Liver (tissue), 8 donors: ENCODE measurements at regions not wholly inside any gene's neighbourhood (a gene's known extent, or its start where the extent isn't known, plus 50 kb on each side); places are given as distances from the start of the nearest gene placed in this dataset.

Experiments used
- DNase-seq: peaks from one replicate; pipeline ENCODE4 v3.0.0-alpha.2; 2017; ENCODE audit warnings: low spot score
- H3K27ac ChIP-seq, 2 donors: one replicate each; pipeline ENCODE4 v1.7.0; 2013; ENCODE audit warnings: inconsistent platforms in 2 of 2, low read length in 2 of 2, control low read depth in 1 of 2, low read depth in 1 of 2, mild to moderate bottlenecking in 1 of 2
- H3K27me3 ChIP-seq, 4 donors: one replicate each; pipeline versions ENCODE4 v1.6.1 to v1.7.0; 2013; ENCODE audit warnings: low read length in 3 of 4, inconsistent platforms in 1 of 4, mild to moderate bottlenecking in 1 of 4, moderate library complexity in 1 of 4; ENCODE audit not compliant: control insufficient read depth in 4 of 4, insufficient read depth in 4 of 4
- H3K36me3 ChIP-seq, 4 donors: one replicate each; pipeline versions ENCODE4 v1.6.1 to v1.7.0; 2013; ENCODE audit warnings: low read length in 3 of 4, mild to moderate bottlenecking in 3 of 4, low read depth in 1 of 4, moderate library complexity in 1 of 4; ENCODE audit not compliant: control insufficient read depth in 4 of 4, insufficient read depth in 3 of 4
- H3K4me1 ChIP-seq, 4 donors: one replicate each; pipeline versions ENCODE4 v1.6.1 to v1.7.0; 2013; ENCODE audit warnings: low read length in 3 of 4, mild to moderate bottlenecking in 3 of 4, moderate library complexity in 1 of 4; ENCODE audit not compliant: control insufficient read depth in 4 of 4, insufficient read depth in 4 of 4
- H3K4me3 ChIP-seq, 3 donors: one replicate each; pipeline versions ENCODE4 v1.6.1 to v1.7.0; 2013; ENCODE audit warnings: low read length in 3 of 3, control low read depth in 1 of 3, low read depth in 1 of 3, mild to moderate bottlenecking in 1 of 3
- H3K9ac ChIP-seq, 2 donors: one replicate each; pipeline ENCODE4 v1.7.0; 2013; ENCODE audit warnings: low read length in 2 of 2, mild to moderate bottlenecking in 2 of 2, moderate library complexity in 2 of 2, control low read depth in 1 of 2, low read depth in 1 of 2
- H3K9me3 ChIP-seq, 4 donors: one replicate each; pipeline versions ENCODE4 v1.6.1 to v1.7.0; 2013; ENCODE audit warnings: low read length in 3 of 4; ENCODE audit not compliant: control insufficient read depth in 4 of 4
- EGR1 ChIP-seq, 2 donors: IDR thresholded peaks; 2 replicates each; pipeline ENCODE4 v1.6.1; 2016 to 2018; ENCODE audit warnings: antibody characterized with exemption in 2 of 2, low read depth in 2 of 2
- FOXA1 ChIP-seq: IDR thresholded peaks from 2 replicates; pipeline ENCODE4 v1.6.1; 2016; ENCODE audit warnings: antibody characterized with exemption
- FOXA2 ChIP-seq: IDR thresholded peaks from 2 replicates; pipeline ENCODE4 v1.6.1; 2016; ENCODE audit warnings: antibody characterized with exemption
- GABPA ChIP-seq, 2 donors: IDR thresholded peaks in 1 of 2; conservative IDR thresholded peaks in 1 of 2; 2 replicates each; pipeline ENCODE4 v1.6.1; 2016; ENCODE audit warnings: antibody characterized with exemption in 2 of 2, mild to moderate bottlenecking in 1 of 2, moderate library complexity in 1 of 2
- HNF4A ChIP-seq, 2 donors: conservative IDR thresholded peaks; 2 replicates each; pipeline ENCODE4 v1.6.1; 2016; ENCODE audit warnings: antibody characterized with exemption in 2 of 2, mild to moderate bottlenecking in 2 of 2
- HNF4G ChIP-seq: IDR thresholded peaks from 2 replicates; pipeline ENCODE4 v1.6.1; 2016; ENCODE audit warnings: antibody characterized with exemption
- JUND ChIP-seq, 2 donors: IDR thresholded peaks; 2 replicates each; pipeline ENCODE4 v1.6.1; 2016; ENCODE audit warnings: antibody characterized with exemption in 2 of 2
- NR2F2 ChIP-seq: IDR thresholded peaks from 2 replicates; pipeline ENCODE4 v1.6.1; 2016; ENCODE audit warnings: antibody characterized with exemption
- RAD21 ChIP-seq, 2 donors: IDR thresholded peaks; 2 replicates each; pipeline ENCODE4 v1.6.1; 2016; ENCODE audit warnings: antibody characterized with exemption in 2 of 2, mild to moderate bottlenecking in 2 of 2
- RXRA ChIP-seq, 2 donors: IDR thresholded peaks; 2 replicates each; pipeline ENCODE4 v1.6.1; 2017 to 2018; ENCODE audit warnings: antibody characterized with exemption in 2 of 2, mild to moderate bottlenecking in 1 of 2
- SP1 ChIP-seq: IDR thresholded peaks from 2 replicates; pipeline ENCODE4 v1.6.1; 2018; ENCODE audit warnings: antibody characterized with exemption, mild to moderate bottlenecking
- TAF1 ChIP-seq: conservative IDR thresholded peaks from 2 replicates; pipeline ENCODE4 v1.6.1; 2016; ENCODE audit warnings: antibody characterized with exemption, mild to moderate bottlenecking
- YY1 ChIP-seq: IDR thresholded peaks from 2 replicates; pipeline ENCODE4 v1.6.1; 2016; ENCODE audit warnings: antibody characterized with exemption, mild to moderate bottlenecking
- ZBTB33 ChIP-seq: IDR thresholded peaks from 2 replicates; pipeline ENCODE4 v1.6.1; 2016; ENCODE audit warnings: antibody characterized with exemption
- WGBS: extraction: QIAGEN DNeasy Blood & Tissue Kit; methylation state at CpG from one replicate; pipeline ENCODE4 v1.1.7; 2013; 5-methylcytosine and 5-hydroxymethylcytosine counted together
- TF ChIP-seq, protein P1 (sequence below): IDR thresholded peaks from 2 replicates; pipeline ENCODE4 v1.6.1; 2016; ENCODE audit warnings: antibody characterized with exemption
- TF ChIP-seq, protein P2 (sequence below): IDR thresholded peaks from 2 replicates; pipeline ENCODE4 v1.6.1; 2016; ENCODE audit warnings: antibody characterized with exemption
- TF ChIP-seq, protein P3 (sequence below): IDR thresholded peaks from 2 replicates; pipeline ENCODE4 v1.6.1; 2016; ENCODE audit warnings: antibody characterized with exemption, mild to moderate bottlenecking
- TF ChIP-seq, protein P4 (sequence below): fragments of 150-350 bp; IDR thresholded peaks from 2 replicates; pipeline ENCODE4 v1.5.1; 2017; ENCODE audit warnings: improper control_type of control experiment, low read depth, low read length; ENCODE audit not compliant: missing input control
- donor health status: healthy.
- donor health status: healthy.
- donor health status: healthy.
- donor health status: healthy.
- donor health status: healthy.

- H3K27ac ChIP-seq = no peak overlapping the region
- H3K9ac ChIP-seq = no peak overlapping the region
- WGBS = 66% methylated on average over 2 of the region's 2 CpGs
- no peak for DNase-seq
- H3K9me3 ChIP-seq = peaks cover 0 to 3% (median 0%) of the 10 kb centered on the region in 4 donors
- H3K27me3 ChIP-seq = peaks cover 0 to 3% (median 0%) of the 10 kb centered on the region in 4 donors
- H3K36me3 ChIP-seq = no peaks in the 10 kb centered on the region
- no peak for TF ChIP-seq NR2F2
- TF ChIP-seq, protein P1, sequence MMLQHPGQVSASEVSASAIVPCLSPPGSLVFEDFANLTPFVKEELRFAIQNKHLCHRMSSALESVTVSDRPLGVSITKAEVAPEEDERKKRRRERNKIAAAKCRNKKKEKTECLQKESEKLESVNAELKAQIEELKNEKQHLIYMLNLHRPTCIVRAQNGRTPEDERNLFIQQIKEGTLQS = no peak
- TF ChIP-seq HNF4A (conservative IDR thresholded peaks at IDR 0.05) = no peak
- TF ChIP-seq FOXA2 = no peak
- TF ChIP-seq RAD21 (IDR thresholded peaks at IDR 0.05) = no peak
- TF ChIP-seq, protein P2, sequence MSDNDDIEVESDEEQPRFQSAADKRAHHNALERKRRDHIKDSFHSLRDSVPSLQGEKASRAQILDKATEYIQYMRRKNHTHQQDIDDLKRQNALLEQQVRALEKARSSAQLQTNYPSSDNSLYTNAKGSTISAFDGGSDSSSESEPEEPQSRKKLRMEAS = no peak
- no peak for TF ChIP-seq FOXA1
- no peak for TF ChIP-seq YY1
- no peak for TF ChIP-seq HNF4G
- TF ChIP-seq TAF1 = no peak
- TF ChIP-seq, protein P3, sequence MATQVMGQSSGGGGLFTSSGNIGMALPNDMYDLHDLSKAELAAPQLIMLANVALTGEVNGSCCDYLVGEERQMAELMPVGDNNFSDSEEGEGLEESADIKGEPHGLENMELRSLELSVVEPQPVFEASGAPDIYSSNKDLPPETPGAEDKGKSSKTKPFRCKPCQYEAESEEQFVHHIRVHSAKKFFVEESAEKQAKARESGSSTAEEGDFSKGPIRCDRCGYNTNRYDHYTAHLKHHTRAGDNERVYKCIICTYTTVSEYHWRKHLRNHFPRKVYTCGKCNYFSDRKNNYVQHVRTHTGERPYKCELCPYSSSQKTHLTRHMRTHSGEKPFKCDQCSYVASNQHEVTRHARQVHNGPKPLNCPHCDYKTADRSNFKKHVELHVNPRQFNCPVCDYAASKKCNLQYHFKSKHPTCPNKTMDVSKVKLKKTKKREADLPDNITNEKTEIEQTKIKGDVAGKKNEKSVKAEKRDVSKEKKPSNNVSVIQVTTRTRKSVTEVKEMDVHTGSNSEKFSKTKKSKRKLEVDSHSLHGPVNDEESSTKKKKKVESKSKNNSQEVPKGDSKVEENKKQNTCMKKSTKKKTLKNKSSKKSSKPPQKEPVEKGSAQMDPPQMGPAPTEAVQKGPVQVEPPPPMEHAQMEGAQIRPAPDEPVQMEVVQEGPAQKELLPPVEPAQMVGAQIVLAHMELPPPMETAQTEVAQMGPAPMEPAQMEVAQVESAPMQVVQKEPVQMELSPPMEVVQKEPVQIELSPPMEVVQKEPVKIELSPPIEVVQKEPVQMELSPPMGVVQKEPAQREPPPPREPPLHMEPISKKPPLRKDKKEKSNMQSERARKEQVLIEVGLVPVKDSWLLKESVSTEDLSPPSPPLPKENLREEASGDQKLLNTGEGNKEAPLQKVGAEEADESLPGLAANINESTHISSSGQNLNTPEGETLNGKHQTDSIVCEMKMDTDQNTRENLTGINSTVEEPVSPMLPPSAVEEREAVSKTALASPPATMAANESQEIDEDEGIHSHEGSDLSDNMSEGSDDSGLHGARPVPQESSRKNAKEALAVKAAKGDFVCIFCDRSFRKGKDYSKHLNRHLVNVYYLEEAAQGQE = no peak
- TF ChIP-seq GABPA (IDR thresholded peaks at IDR 0.05 in 1 of 2, conservative IDR thresholded peaks at IDR 0.05 in 1 of 2) = no peak
- no peak for TF ChIP-seq ZBTB33
- TF ChIP-seq, protein P4, sequence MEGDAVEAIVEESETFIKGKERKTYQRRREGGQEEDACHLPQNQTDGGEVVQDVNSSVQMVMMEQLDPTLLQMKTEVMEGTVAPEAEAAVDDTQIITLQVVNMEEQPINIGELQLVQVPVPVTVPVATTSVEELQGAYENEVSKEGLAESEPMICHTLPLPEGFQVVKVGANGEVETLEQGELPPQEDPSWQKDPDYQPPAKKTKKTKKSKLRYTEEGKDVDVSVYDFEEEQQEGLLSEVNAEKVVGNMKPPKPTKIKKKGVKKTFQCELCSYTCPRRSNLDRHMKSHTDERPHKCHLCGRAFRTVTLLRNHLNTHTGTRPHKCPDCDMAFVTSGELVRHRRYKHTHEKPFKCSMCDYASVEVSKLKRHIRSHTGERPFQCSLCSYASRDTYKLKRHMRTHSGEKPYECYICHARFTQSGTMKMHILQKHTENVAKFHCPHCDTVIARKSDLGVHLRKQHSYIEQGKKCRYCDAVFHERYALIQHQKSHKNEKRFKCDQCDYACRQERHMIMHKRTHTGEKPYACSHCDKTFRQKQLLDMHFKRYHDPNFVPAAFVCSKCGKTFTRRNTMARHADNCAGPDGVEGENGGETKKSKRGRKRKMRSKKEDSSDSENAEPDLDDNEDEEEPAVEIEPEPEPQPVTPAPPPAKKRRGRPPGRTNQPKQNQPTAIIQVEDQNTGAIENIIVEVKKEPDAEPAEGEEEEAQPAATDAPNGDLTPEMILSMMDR = no peak
- no peak for TF ChIP-seq JUND (IDR thresholded peaks at IDR 0.05)
- no peak for TF ChIP-seq SP1
- no peak for TF ChIP-seq RXRA (IDR thresholded peaks at IDR 0.05)
- TF ChIP-seq EGR1 (IDR thresholded peaks at IDR 0.05; ENCODE audit: low read depth in 2 of 2) = no peak
- no peaks in the 10 kb centered on the region for H3K4me1 ChIP-seq
- no peak overlapping the region for H3K4me3 ChIP-seq
These were observed 219.7 kb downstream of the WNT5A start for GRCh38 chr3:55267206-55267930.
